WTC11 (cell line): ENCODE measurements at regions not wholly inside any gene's neighbourhood (a gene's known extent, or its start where the extent isn't known, plus 50 kb on each side); places are given as distances from the start of the nearest gene placed in this dataset.

Experiments used
- ATAC-seq: fragments of 200-7000 bp; cut with Tn5 transposase; 2 replicates; pipeline ENCODE4 v1.10.0; 2021; ENCODE audit warnings: mild to moderate bottlenecking, moderate library complexity
- CTCF ChIA-PET: fragments of 300-600 bp; sonication (Branson Sonifier 250); formaldehyde crosslinking; loops from one replicate; lab custom pipeline; 2021; ENCODE audit warnings: antibody characterized with exemption; lab: Charles Lee
- POLR2A ChIA-PET: fragments of 350-600 bp; sonication (Branson Sonifier 250); formaldehyde crosslinking; loops from one replicate; lab custom pipeline; 2021; ENCODE audit warnings: antibody characterized with exemption; lab: Charles Lee
- DNase-seq: peaks from one replicate; pipeline ENCODE4 v3.0.0; 2021; ENCODE audit warnings: low spot score
- H3K27ac Mint-ChIP-seq: 2 replicates; pipeline ENCODE4 v1.8.0; 2021; ENCODE audit warnings: mixed read lengths
- H3K27me3 Mint-ChIP-seq: 2 replicates; pipeline ENCODE4 v1.8.0; 2021; ENCODE audit warnings: low read depth, mild to moderate bottlenecking, moderate library complexity, mixed read lengths
- H3K36me3 Mint-ChIP-seq: 2 replicates; pipeline ENCODE4 v1.8.0; 2021; ENCODE audit warnings: mixed read lengths
- H3K4me1 Mint-ChIP-seq: 2 replicates; pipeline ENCODE4 v1.8.0; 2022; ENCODE audit warnings: mixed read lengths
- H3K4me3 Mint-ChIP-seq: 2 replicates; pipeline ENCODE4 v1.8.0; 2021; ENCODE audit warnings: mild to moderate bottlenecking, moderate library complexity, mixed read lengths
- H3K9me3 Mint-ChIP-seq: 2 replicates; pipeline ENCODE4 v1.8.0; 2021; ENCODE audit warnings: mixed read lengths
- AFF4 ChIP-seq: sonication (generic); formaldehyde crosslinking; IDR thresholded peaks from 2 replicates; pipeline ENCODE4 v1.8.1; 2023; ENCODE audit warnings: mild to moderate bottlenecking, missing genetic modification reagents, borderline replicate concordance
- CDX4 ChIP-seq: fragments of 250-450 bp; sonication (Bioruptor Pico); IDR thresholded peaks from 2 replicates; pipeline ENCODE4 v1.9.0; 2021; ENCODE audit warnings: moderate library complexity, mild to moderate bottlenecking, inconsistent platforms, borderline replicate concordance
- ESRRA ChIP-seq: sonication (generic); formaldehyde crosslinking; IDR thresholded peaks from 2 replicates; pipeline ENCODE4 v1.8.1; 2022; ENCODE audit warnings: mild to moderate bottlenecking, missing genetic modification reagents, borderline replicate concordance
- FOXP1 ChIP-seq: sonication (generic); formaldehyde crosslinking; IDR thresholded peaks from 2 replicates; pipeline ENCODE4 v1.8.0; 2022; ENCODE audit warnings: missing genetic modification reagents, mild to moderate bottlenecking, moderate library complexity, borderline replicate concordance
- FOXP4 ChIP-seq: sonication (generic); formaldehyde crosslinking; IDR thresholded peaks from 2 replicates; pipeline ENCODE4 v1.8.0; 2022; ENCODE audit warnings: mild to moderate bottlenecking, missing genetic modification reagents
- GABPB1 ChIP-seq: sonication (generic); formaldehyde crosslinking; IDR thresholded peaks from 2 replicates; pipeline ENCODE4 v1.8.1; 2023; ENCODE audit warnings: mild to moderate bottlenecking, missing genetic modification reagents
- IRF1 ChIP-seq: sonication (generic); formaldehyde crosslinking; IDR thresholded peaks from 2 replicates; pipeline ENCODE4 v1.8.0; 2023; ENCODE audit warnings: missing genetic modification reagents
- KAT7 ChIP-seq: sonication (generic); formaldehyde crosslinking; IDR thresholded peaks from 2 replicates; pipeline ENCODE4 v1.8.1; 2023; ENCODE audit warnings: missing genetic modification reagents, mild to moderate bottlenecking, borderline replicate concordance
- MAX ChIP-seq: sonication (generic); formaldehyde crosslinking; IDR thresholded peaks from 2 replicates; pipeline ENCODE4 v1.8.0; 2022; ENCODE audit warnings: mild to moderate bottlenecking, missing genetic modification reagents
- MLX ChIP-seq: sonication (generic); formaldehyde crosslinking; IDR thresholded peaks from 2 replicates; pipeline ENCODE4 v1.8.1; 2023; ENCODE audit warnings: mild to moderate bottlenecking, missing genetic modification reagents, moderate library complexity
- MXD4 ChIP-seq: fragments of 250-450 bp; sonication (Bioruptor Pico); IDR thresholded peaks from 2 replicates; pipeline ENCODE4 v1.8.0; 2021; ENCODE audit warnings: mild to moderate bottlenecking, moderate library complexity, borderline replicate concordance
- NFYB ChIP-seq: sonication (generic); formaldehyde crosslinking; conservative IDR thresholded peaks from 2 replicates; pipeline ENCODE4 v1.8.0; 2022; ENCODE audit warnings: low read depth, missing genetic modification reagents
- RORB ChIP-seq: fragments of 250-450 bp; sonication (Bioruptor Pico); IDR thresholded peaks from 2 replicates; pipeline ENCODE4 v1.9.0; 2021; ENCODE audit warnings: mild to moderate bottlenecking
- TCF7 ChIP-seq: sonication (generic); formaldehyde crosslinking; IDR thresholded peaks from 2 replicates; pipeline ENCODE4 v1.8.0; 2022; ENCODE audit warnings: mild to moderate bottlenecking, low read depth, missing genetic modification reagents, moderate library complexity
- ZNF121 ChIP-seq: sonication (generic); formaldehyde crosslinking; IDR thresholded peaks from 2 replicates; pipeline ENCODE4 v1.8.0; 2023; ENCODE audit warnings: missing genetic modification reagents
- ZNF263 ChIP-seq: sonication (generic); formaldehyde crosslinking; IDR thresholded peaks from 2 replicates; pipeline ENCODE4 v1.8.1; 2022; ENCODE audit warnings: low read depth, mild to moderate bottlenecking, moderate library complexity, missing genetic modification reagents
- ZNF416 ChIP-seq: fragments of 250-450 bp; sonication (Bioruptor Pico); IDR thresholded peaks from 2 replicates; pipeline ENCODE4 v1.9.0; 2021; ENCODE audit warnings: mild to moderate bottlenecking, inconsistent platforms
- ZNF425 ChIP-seq: fragments of 250-450 bp; sonication (Bioruptor Pico); conservative IDR thresholded peaks from 2 replicates; pipeline ENCODE4 v1.9.0; 2021; ENCODE audit warnings: mild to moderate bottlenecking

- POLR2A ChIA-PET = no interaction called here
- no peak overlapping the region for H3K27ac Mint-ChIP-seq
- CTCF ChIA-PET = no interaction called here
- no peaks in the 10 kb centered on the region for H3K27me3 Mint-ChIP-seq
- ATAC-seq (no peak), DNase-seq (no peak)
- TF ChIP-seq KAT7 (no peak), ZNF121 (CRISPR knock-in tag) (no peak), RORB (no peak), MAX (no peak), TCF7 (CRISPR knock-in tag) (no peak), ESRRA (no peak), CDX4 (no peak), NFYB (CRISPR knock-in tag) (no peak), ZNF425 (CRISPR knock-in tag) (no peak), FOXP4 (CRISPR knock-in tag) (no peak), ZNF263 (CRISPR knock-in tag) (no peak), ZNF416 (CRISPR knock-in tag) (no peak)
- H3K9me3 Mint-ChIP-seq = peaks cover 4% of the 10 kb centered on the region; the same call in 1 of the 2 replicates
- H3K4me1 Mint-ChIP-seq = peaks cover 10% of the 10 kb centered on the region
- H3K36me3 Mint-ChIP-seq = no peaks in the 10 kb centered on the region
- H3K4me3 Mint-ChIP-seq = no peak overlapping the region
These were observed 229.3 kb downstream of the PIK3R1 start for GRCh38 chr5:68444833-68445232.

- Mint-ChIP-seq H3K9me3 (peaks cover 2% of the 10 kb centered on the region; the same call in 1 of the 2 replicates), H3K27ac (no peak overlapping the region), H3K4me1 (peaks cover 10% of the 10 kb centered on the region), H3K27me3 (no peaks in the 10 kb centered on the region), H3K4me3 (no peak overlapping the region), H3K36me3 (no peaks in the 10 kb centered on the region)
- ChIA-PET POLR2A (no interaction called here), CTCF (no interaction called here)
- no peak for DNase-seq
- TF ChIP-seq IRF1 (CRISPR knock-in tag) (no peak), KAT7 (no peak), MLX (CRISPR knock-in tag) (no peak), CDX4 (no peak), GABPB1 (CRISPR knock-in tag) (no peak), FOXP1 (CRISPR knock-in tag) (no peak), AFF4 (no peak), NFYB (CRISPR knock-in tag) (no peak), MXD4 (CRISPR knock-in tag) (no peak)
- ATAC-seq = no peak
These were observed 229.9 kb downstream of the PIK3R1 start for GRCh38 chr5:68445257-68446069.
